ENCODE measurements at regions not wholly inside any gene's neighbourhood (a gene's known extent, or its start where the extent isn't known, plus 50 kb on each side); places are given as distances from the start of the nearest gene placed in this dataset.

- no peak for TF ChIP-seq CTCF (conservative IDR thresholded peaks at IDR 0.05)
- H3K27ac ChIP-seq, result no peak overlapping the region
Observed at GRCh38 chr1:226792368-226792767, 53.3 kb upstream of the ITPKB start.

GRCh38 chr1:226790545-226791181 is 51.6 kb upstream of the ITPKB start:
- no peak for TF ChIP-seq CTCF (conservative IDR thresholded peaks at IDR 0.05)
- no peak overlapping the region for H3K27ac ChIP-seq

GRCh38 chr1:226788965-226789364 is 49.9 kb upstream of the ITPKB start:
- TF ChIP-seq CTCF (conservative IDR thresholded peaks at IDR 0.05), result no peak
- no peak overlapping the region for H3K27ac ChIP-seq

Measured in VCaP (cell line).